ENCODE measurements at regions not wholly inside any gene's neighbourhood (a gene's known extent, or its start where the extent isn't known, plus 50 kb on each side); places are given as distances from the start of the nearest gene placed in this dataset.
"Not testable (repeated sequence)": the region's sequence is repeated elsewhere in the genome, so short reads cannot be mapped to it uniquely, and the experiment has no call there.

- no peak for DNase-seq
Measured at GRCh38 chr1:239204401-239204800, 182.0 kb upstream of the CHRM3 start.

GRCh38 chr1:239197871-239198270 lies 188.5 kb upstream of the CHRM3 start:
- no peak for DNase-seq

GRCh38 chr1:239189998-239190512 lies 196.3 kb upstream of the CHRM3 start:
- DNase-seq, result no peak

- no peak for DNase-seq
Measured at GRCh38 chr1:239186487-239186886, 199.9 kb upstream of the CHRM3 start.

GRCh38 chr1:239185245-239185619 lies 201.1 kb upstream of the CHRM3 start:
- DNase-seq, result no peak

- no peak for DNase-seq
Measured at GRCh38 chr1:239184561-239185244, 201.7 kb upstream of the CHRM3 start.

- DNase-seq, result no peak
Measured at GRCh38 chr1:239178961-239179360, 207.4 kb upstream of the CHRM3 start.

- DNase-seq, result no peak
Measured at GRCh38 chr1:239174880-239175279, 211.5 kb upstream of the CHRM3 start.

- no peak for DNase-seq
Measured at GRCh38 chr1:239170828-239171227, 215.5 kb upstream of the CHRM3 start.

- no peak for DNase-seq
Measured at GRCh38 chr1:239169276-239169675, 217.1 kb upstream of the CHRM3 start.

- no peak for DNase-seq
Measured at GRCh38 chr1:239164451-239165180, 221.8 kb upstream of the CHRM3 start.

- no peak for DNase-seq
Measured at GRCh38 chr1:239155466-239156091, 230.8 kb upstream of the CHRM3 start.

- no peak for DNase-seq
Measured at GRCh38 chr1:239151937-239152336, 234.4 kb upstream of the CHRM3 start.

- DNase-seq, result no peak
Measured at GRCh38 chr1:239140968-239141367, 245.4 kb upstream of the CHRM3 start.

GRCh38 chr1:239139801-239140200 lies 246.6 kb upstream of the CHRM3 start:
- no peak for DNase-seq

GRCh38 chr1:239128541-239128940 lies 257.8 kb upstream of the CHRM3 start:
- DNase-seq, result no peak

- DNase-seq, result no peak
Measured at GRCh38 chr1:239126884-239127283, 259.5 kb upstream of the CHRM3 start.

- no peak for DNase-seq
Measured at GRCh38 chr1:239125893-239126292, 260.5 kb upstream of the CHRM3 start.

GRCh38 chr1:239125027-239125426 lies 261.3 kb upstream of the CHRM3 start:
- no peak for DNase-seq

GRCh38 chr1:239123260-239123659 lies 263.1 kb upstream of the CHRM3 start:
- no peak for DNase-seq

GRCh38 chr1:239112101-239112935 lies 274.1 kb upstream of the CHRM3 start:
- DNase-seq, result no peak

GRCh38 chr1:239107676-239108075 lies 278.7 kb upstream of the CHRM3 start:
- no peak for DNase-seq

- not testable (repeated sequence) for DNase-seq
Measured at GRCh38 chr1:239106689-239107088, 279.7 kb upstream of the CHRM3 start.

All from hematopoietic multipotent progenitor cell treated with erythropoietin and hydrocortisone succinate and interleukin-3 and kit ligand, for 8 days (in vitro differentiated cells).